ENCODE measurements at regions not wholly inside any gene's neighbourhood (a gene's known extent, or its start where the extent isn't known, plus 50 kb on each side); places are given as distances from the start of the nearest gene placed in this dataset.

DNA sequence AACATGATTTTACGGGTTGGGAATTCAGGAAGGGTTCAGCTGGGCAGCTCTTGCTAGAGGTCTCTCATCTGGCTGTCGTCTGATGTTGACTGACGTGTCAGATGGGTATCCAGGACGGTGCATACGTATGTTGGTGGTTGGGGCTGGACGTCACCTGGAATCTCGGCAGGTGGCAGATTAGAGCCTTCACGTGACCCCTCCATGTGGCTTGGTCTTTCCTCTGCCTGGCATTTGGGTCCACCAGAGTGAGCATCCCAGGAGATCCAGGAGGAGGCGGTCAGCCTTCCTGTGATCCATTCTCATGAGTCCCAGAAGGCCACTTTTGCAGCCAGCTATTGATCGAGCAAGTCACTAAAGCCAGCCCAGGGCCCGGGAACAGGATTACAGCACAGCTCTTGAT, 202.7 kb downstream of the FOXL1 start:
- intact Hi-C loops (cut with DNase I) = no loop called here
- H3K27me3 ChIP-seq (ENCODE audit: low read depth) = peaks cover 20% of the 10 kb centered on the region
- no peak overlapping the region for H3K27ac ChIP-seq
- ATAC-seq (no peak), DNase-seq (no peak)
- no peaks in the 10 kb centered on the region for H3K9me3 ChIP-seq
- H3K4me3 ChIP-seq = no peak overlapping the region
- TF ChIP-seq CTCF (IDR thresholded peaks at IDR 0.05) = no peak
- no peaks in the 10 kb centered on the region for H3K36me3 ChIP-seq
- no peaks in the 10 kb centered on the region for H3K4me1 ChIP-seq

DNA sequence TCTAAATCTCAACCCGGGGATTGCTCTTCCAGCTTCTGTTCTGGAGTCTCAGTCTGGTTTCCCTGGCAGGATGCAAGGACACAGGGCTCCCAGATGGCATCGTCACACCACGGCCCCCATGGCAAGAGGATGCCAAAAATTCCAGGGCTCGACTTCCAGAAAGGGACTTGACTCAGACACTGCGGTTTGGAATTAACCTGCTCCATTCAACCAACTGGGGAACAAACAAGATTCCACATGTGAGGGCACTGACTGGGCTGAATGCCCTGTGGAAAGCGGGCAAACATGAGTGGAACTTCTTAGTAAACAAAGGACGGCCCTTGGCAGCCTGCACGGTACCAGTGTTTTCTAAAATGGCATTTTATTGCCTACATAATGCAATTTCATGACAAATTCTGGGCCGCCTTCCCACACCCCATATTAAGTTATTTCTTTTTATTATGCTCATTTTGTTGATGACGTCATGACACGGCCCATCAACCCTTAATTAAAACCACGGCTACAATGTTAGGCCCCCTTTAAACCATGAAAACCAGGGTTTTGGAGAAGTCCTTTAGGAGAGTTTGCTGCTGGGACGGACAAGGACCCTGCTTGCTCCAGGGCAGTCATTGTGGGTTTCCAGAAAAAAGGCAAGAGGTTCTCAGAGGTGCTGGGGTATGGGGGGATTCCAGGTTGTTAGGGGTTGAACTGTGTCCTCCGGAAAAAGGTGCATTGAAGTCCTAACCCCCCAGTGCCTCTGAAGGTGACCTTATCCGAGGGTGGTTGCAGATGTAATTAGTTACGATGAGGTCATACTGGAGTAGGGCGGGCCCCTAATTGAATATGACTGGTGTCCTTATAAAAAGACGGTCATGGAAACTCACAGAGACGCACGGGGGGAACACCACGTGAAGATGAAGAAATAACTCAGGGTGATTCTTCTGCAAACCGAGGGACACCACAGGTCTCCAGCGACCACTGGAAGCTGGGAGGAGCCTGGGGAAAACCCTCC, 205.6 kb downstream of the FOXL1 start:
- H3K27ac ChIP-seq = no peak overlapping the region
- H3K4me3 ChIP-seq = no peak overlapping the region
- H3K9me3 ChIP-seq = no peaks in the 10 kb centered on the region
- no peak for ATAC-seq
- intact Hi-C loops (cut with DNase I) = no loop called here
- no peaks in the 10 kb centered on the region for H3K4me1 ChIP-seq
- H3K36me3 ChIP-seq = no peaks in the 10 kb centered on the region
- H3K27me3 ChIP-seq (ENCODE audit: low read depth) = peaks cover 13% of the 10 kb centered on the region
- no peak for DNase-seq
- no peak for TF ChIP-seq CTCF (IDR thresholded peaks at IDR 0.05)

GRCh38 chr16:86786338-86786737, 208.0 kb downstream of the FOXL1 start:
- ATAC-seq (no peak), DNase-seq (no peak)
- no peaks in the 10 kb centered on the region for H3K9me3 ChIP-seq
- peaks cover 19% of the 10 kb centered on the region for H3K27me3 ChIP-seq (ENCODE audit: low read depth)
- intact Hi-C loops (cut with DNase I) = no loop called here
- no peak overlapping the region for H3K27ac ChIP-seq
- H3K4me1 ChIP-seq = no peaks in the 10 kb centered on the region
- no peak overlapping the region for H3K4me3 ChIP-seq
- no peak for TF ChIP-seq CTCF (IDR thresholded peaks at IDR 0.05)
- H3K36me3 ChIP-seq = no peaks in the 10 kb centered on the region

GRCh38 chr16:86786994-86787393, 208.6 kb downstream of the FOXL1 start:
- intact Hi-C loops (cut with DNase I) = no loop called here
- H3K4me3 ChIP-seq = no peak overlapping the region
- peaks cover 25% of the 10 kb centered on the region for H3K27me3 ChIP-seq (ENCODE audit: low read depth)
- H3K4me1 ChIP-seq = no peaks in the 10 kb centered on the region
- no peak overlapping the region for H3K27ac ChIP-seq
- DNase-seq (no peak), ATAC-seq (no peak)
- no peak for TF ChIP-seq CTCF (IDR thresholded peaks at IDR 0.05)
- no peaks in the 10 kb centered on the region for H3K36me3 ChIP-seq
- H3K9me3 ChIP-seq = no peaks in the 10 kb centered on the region

DNA sequence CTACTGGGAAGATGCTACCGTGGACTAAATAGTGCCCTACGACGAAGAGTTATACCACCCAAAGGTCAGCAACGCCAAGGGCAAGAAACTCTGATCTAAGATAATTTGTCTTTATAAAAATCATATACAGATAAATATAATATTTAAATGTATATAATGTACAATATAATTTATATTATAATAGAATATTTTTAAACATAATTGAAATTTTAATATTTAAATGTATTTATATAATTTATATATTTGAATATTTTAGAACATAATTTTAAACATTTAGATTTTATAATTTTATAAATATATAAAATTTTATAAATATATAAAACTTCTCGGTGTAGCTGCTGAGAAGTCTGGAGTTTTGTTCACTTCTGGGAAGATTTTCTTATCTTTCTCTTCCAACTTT, 209.2 kb downstream of the FOXL1 start:
- Histone ChIP-seq H3K27me3 (ENCODE audit: low read depth) (peaks cover 27% of the 10 kb centered on the region), H3K36me3 (no peaks in the 10 kb centered on the region), H3K4me1 (no peaks in the 10 kb centered on the region), H3K4me3 (no peak overlapping the region), H3K27ac (no peak overlapping the region), H3K9me3 (no peaks in the 10 kb centered on the region)
- ATAC-seq = no peak
- intact Hi-C loops (cut with DNase I) = no loop called here
- DNase-seq = no peak
- TF ChIP-seq CTCF (IDR thresholded peaks at IDR 0.05) = no peak
